Retinal pigment epithelial cell (primary cell): ENCODE measurements at regions not wholly inside any gene's neighbourhood (a gene's known extent, or its start where the extent isn't known, plus 50 kb on each side); places are given as distances from the start of the nearest gene placed in this dataset.

Experiments used
- DNase-seq: peaks from one replicate; pipeline ENCODE4 v3.0.0-alpha.2; 2010; ENCODE audit warnings: low read depth
- H3K4me3 ChIP-seq: 2 replicates; pipeline ENCODE4 v1.5.1; 2011; ENCODE audit warnings: mild to moderate bottlenecking, low read length, control low read depth, moderate library complexity
- TF ChIP-seq, protein P1 (sequence below): conservative IDR thresholded peaks from 2 replicates; pipeline ENCODE4 v1.5.1; 2011; ENCODE audit warnings: low read depth, low read length, control low read depth, inconsistent platforms

- H3K4me3 ChIP-seq: no peak overlapping the region
- TF ChIP-seq, protein P1, sequence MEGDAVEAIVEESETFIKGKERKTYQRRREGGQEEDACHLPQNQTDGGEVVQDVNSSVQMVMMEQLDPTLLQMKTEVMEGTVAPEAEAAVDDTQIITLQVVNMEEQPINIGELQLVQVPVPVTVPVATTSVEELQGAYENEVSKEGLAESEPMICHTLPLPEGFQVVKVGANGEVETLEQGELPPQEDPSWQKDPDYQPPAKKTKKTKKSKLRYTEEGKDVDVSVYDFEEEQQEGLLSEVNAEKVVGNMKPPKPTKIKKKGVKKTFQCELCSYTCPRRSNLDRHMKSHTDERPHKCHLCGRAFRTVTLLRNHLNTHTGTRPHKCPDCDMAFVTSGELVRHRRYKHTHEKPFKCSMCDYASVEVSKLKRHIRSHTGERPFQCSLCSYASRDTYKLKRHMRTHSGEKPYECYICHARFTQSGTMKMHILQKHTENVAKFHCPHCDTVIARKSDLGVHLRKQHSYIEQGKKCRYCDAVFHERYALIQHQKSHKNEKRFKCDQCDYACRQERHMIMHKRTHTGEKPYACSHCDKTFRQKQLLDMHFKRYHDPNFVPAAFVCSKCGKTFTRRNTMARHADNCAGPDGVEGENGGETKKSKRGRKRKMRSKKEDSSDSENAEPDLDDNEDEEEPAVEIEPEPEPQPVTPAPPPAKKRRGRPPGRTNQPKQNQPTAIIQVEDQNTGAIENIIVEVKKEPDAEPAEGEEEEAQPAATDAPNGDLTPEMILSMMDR: no peak
- no peak for DNase-seq
Observed at GRCh38 chr6:95071464-95071863, 505.9 kb upstream of the MANEA start.

DNA sequence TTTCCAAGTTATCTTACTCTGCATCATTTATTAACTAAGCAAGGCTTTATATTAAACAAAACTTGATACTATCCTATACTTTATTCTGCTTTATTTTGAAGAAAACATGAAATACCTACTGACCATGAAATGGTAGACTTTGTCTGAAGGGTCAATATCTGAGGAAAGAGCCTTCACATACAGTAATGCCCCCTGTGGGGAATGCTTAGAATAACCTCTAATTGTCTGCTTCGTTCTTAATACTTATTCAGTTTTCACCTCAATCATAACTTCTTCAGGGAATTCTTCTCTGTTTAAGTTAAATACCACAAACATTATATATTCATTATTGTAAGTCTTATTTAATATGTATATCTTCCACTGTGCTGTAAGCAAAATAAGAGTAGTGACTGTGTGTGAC is 498.9 kb upstream of the MANEA start:
- no peak overlapping the region for H3K4me3 ChIP-seq
- TF ChIP-seq, protein P1: no peak
- no peak for DNase-seq

- no peak for DNase-seq
- TF ChIP-seq, protein P1: no peak
- no peak overlapping the region for H3K4me3 ChIP-seq
Observed at GRCh38 chr6:95081231-95081630, 496.1 kb upstream of the MANEA start.

GRCh38 chr6:95081949-95082348 is 495.4 kb upstream of the MANEA start:
- TF ChIP-seq, protein P1: no peak
- H3K4me3 ChIP-seq: no peak overlapping the region
- no peak for DNase-seq

- DNase-seq: no peak
- H3K4me3 ChIP-seq: no peak overlapping the region
- TF ChIP-seq, protein P1: no peak
Observed at GRCh38 chr6:95083506-95083905, 493.8 kb upstream of the MANEA start.

- no peak overlapping the region for H3K4me3 ChIP-seq
- TF ChIP-seq, protein P1: no peak
- DNase-seq: no peak
Observed at GRCh38 chr6:95084867-95085266, 492.5 kb upstream of the MANEA start.

GRCh38 chr6:95087394-95088097 is 489.8 kb upstream of the MANEA start:
- TF ChIP-seq, protein P1: no peak
- peak; percentile 91 for DNase-seq
- H3K4me3 ChIP-seq: no peak overlapping the region
